NCI-H1694 (cell line): ENCODE measurements at regions not wholly inside any gene's neighbourhood (a gene's known extent, or its start where the extent isn't known, plus 50 kb on each side); places are given as distances from the start of the nearest gene placed in this dataset.
"Not testable (repeated sequence)": the region's sequence is repeated elsewhere in the genome, so short reads cannot be mapped to it uniquely, and the experiment has no call there.

Experiments used
- DNase-seq: peaks from one replicate; lab custom pipeline; 2025; lab: John Stamatoyannopoulos, UW

DNA sequence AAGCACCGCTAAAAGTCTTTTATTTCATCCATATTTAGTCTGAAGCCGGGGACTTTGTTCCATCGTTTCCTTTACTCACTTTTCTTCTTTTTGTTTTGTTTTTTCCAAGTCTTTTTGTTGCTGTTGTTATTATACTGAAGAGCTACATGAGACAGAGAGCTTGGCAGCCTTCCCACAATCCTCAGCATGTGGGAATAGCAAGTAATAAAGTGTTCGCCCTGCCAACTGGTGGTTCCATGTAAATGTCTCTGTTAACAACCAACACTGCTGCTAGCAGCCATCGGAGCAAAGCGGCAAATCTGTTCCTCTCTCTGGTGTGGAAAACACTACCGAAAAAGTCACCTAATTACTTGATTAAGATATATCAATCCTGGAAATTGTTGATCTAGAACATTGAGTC is 437.8 kb upstream of the ID4 start:
- no peak for DNase-seq

GRCh38 chr6:19404884-19405283 is 432.3 kb upstream of the ID4 start:
- not testable (repeated sequence) for DNase-seq

- DNase-seq: peak; percentile 77
Measured at GRCh38 chr6:19408331-19408730, 428.8 kb upstream of the ID4 start.

DNA sequence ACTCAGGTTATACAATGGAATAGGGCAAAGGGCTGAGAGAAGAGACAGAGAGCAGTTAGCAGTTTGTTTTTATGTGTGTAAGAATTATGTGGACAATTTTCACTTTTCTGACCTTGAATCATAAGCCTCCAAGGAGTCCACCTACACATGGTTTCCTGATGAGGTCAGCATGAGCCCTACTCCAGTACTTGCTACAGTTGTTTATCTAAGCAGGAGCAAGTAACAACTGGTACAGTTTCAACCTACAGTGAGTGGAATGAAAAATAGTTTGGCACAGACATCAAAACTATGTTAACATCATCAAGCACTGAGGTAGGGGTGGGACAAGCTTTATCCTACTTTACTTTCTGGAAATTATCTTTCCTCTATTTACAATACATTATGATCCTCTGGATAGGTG is 426.7 kb upstream of the ID4 start:
- no peak for DNase-seq

GRCh38 chr6:19413323-19413722 is 423.8 kb upstream of the ID4 start:
- DNase-seq: no peak

GRCh38 chr6:19415605-19416326 is 421.4 kb upstream of the ID4 start:
- DNase-seq: no peak

DNA sequence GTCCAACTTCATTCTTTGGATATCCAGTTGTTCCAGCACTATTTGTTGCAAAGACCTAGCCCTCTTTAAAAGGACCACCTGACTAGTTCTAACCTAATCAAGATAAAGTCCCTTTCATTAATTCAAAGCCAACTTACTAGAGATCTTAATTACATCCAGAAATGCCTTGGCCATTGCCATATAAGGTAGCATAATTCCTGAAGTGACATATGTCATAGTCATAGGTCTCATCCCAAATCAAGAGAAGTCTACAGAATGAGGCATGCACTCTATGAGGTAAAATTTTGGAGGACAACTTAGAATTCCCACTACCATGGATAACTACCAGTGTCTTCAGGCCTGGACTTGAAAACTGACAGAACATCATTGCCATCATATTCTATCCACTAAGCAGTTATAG is 420.4 kb upstream of the ID4 start:
- DNase-seq: no peak

GRCh38 chr6:19417713-19418112 is 419.5 kb upstream of the ID4 start:
- DNase-seq: no peak

- no peak for DNase-seq
Measured at GRCh38 chr6:19424853-19425252, 412.3 kb upstream of the ID4 start.

DNA sequence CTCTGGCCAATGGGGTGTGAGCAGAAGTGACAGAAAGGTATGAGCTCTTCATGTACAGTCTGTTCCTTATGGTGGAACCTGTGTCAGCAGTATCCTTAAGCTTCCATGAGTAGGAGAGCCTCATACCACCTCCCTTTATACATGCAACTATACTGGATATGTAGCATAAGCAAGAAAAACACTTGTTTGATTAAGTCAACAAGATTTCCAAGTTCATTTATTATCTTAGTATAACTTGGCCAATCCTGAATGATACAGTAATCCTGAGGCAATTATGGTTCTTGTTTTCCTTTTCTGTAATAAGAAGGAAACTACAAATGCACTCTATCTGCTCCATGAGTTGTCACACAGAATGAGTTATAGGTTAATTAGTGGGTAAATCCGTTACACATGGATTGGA is 409.6 kb upstream of the ID4 start:
- DNase-seq: no peak

- no peak for DNase-seq
Measured at GRCh38 chr6:19432966-19433498, 404.1 kb upstream of the ID4 start.

GRCh38 chr6:19434065-19434464 is 403.1 kb upstream of the ID4 start:
- DNase-seq: no peak

GRCh38 chr6:19435755-19436154 is 401.4 kb upstream of the ID4 start:
- DNase-seq: no peak

- DNase-seq: no peak
Measured at GRCh38 chr6:19438566-19439353, 398.4 kb upstream of the ID4 start.

DNA sequence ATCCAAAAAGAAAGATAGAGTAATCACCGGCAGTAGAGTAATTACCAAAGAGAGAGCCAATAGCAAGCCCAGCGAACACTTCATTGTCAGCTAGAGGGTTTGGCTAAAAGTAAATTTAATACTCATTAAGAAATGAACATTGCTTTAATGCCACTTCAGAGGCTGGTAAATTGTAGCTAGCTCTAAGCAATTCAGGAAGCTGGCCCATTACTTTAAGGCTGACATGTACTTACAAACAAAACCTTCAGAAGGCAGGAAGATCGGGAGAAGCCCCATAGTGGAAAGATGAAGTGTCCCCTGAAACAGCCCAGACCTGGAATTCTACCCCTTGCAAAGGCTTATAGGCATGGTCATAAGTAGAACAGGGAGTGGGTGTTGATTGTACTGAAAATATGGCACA is 396.6 kb upstream of the ID4 start:
- no peak for DNase-seq

DNA sequence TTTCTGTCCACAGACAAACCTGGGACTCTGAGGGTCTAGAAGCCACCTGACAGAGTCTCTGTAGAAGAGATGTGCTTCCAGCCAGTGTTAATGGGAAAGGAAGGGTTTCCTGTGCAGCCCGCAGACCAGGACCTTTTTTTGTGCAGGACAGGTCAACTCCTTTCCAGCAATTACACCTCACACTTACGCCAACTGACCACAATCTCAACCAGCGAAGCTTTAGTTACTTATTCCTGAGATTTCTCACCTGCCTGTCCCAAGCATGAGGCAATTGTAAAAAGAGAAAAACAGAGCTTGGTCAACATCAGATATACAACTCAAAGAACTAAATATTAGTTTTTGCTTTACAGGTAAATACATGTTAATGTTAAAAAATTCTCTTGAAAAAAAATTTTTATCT is 393.8 kb upstream of the ID4 start:
- no peak for DNase-seq

DNA sequence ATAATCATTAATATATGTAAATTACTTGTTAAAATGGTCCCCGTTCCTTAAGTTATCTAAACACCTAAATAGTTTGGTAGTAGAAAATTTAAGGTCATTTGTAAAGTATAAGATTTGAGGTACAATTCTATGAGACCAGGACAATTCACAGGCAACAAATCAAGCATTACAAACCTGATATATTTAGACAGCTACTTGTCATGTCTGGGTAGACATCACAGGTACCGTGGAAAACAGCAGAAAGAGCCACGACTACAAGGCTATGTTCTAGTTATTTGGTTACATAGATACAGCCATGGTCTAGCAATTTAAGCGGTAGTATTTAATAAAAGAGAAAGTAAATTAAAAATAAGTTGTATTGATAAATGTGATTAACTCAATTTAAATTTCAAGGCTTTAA is 393.1 kb upstream of the ID4 start:
- DNase-seq: no peak

- DNase-seq: no peak
Measured at GRCh38 chr6:19444481-19444880, 392.7 kb upstream of the ID4 start.

DNA sequence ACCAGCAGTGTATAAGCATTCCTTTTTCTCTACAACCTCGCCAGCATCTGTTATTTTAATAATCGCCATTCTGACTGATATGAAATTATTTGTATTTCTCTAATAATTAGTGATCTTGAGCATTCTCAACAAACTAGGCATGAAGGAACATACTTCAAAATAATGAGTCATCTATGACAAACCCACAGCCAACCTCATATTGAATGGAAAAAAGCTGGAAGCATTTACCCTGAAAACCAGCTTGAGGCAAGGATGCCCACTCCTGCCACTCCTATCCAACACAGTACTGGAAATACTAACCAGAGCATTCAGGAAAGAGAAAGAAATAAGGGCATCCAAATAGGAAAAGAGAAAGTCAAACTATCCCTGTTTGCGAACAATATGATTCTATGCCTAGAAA is 390.6 kb upstream of the ID4 start:
- no peak for DNase-seq

GRCh38 chr6:19450651-19451050 is 386.5 kb upstream of the ID4 start:
- DNase-seq: no peak

GRCh38 chr6:19452495-19452894 is 384.7 kb upstream of the ID4 start:
- DNase-seq: no peak

GRCh38 chr6:19454001-19454720 is 383.0 kb upstream of the ID4 start:
- DNase-seq: no peak
